K562 (cell line): ENCODE measurements at regions not wholly inside any gene's neighbourhood (a gene's known extent, or its start where the extent isn't known, plus 50 kb on each side); places are given as distances from the start of the nearest gene placed in this dataset.

ENCODE experiments used
- CBX3 ChIP-seq, 2 experiments: IDR thresholded peaks; 1 replicate in 1 of 2; 2 replicates in 1 of 2; pipeline ENCODE4 v1.6.1; 2012; ENCODE audit warnings: inconsistent platforms in 2 of 2, low read length in 2 of 2, borderline replicate concordance in 1 of 2, control low read depth in 1 of 2
- CTCF ChIP-seq, 3 experiments: IDR thresholded peaks in 2 of 3; conservative IDR thresholded peaks in 1 of 3; 2 replicates each; pipeline ENCODE4 v1.5.1; 2011 to 2012; ENCODE audit warnings: low read length in 3 of 3, mild to moderate bottlenecking in 3 of 3, control low read depth in 2 of 3, improper control_type of control experiment in 1 of 3, inconsistent platforms in 1 of 3, low read depth in 1 of 3, mixed read lengths in 1 of 3, moderate library complexity in 1 of 3; ENCODE audit not compliant: insufficient read depth in 2 of 3
- GATAD2A ChIP-seq: fragments of 450-650 bp; IDR thresholded peaks from 2 replicates; pipeline ENCODE4 v1.6.1; 2017
- HIVEP1 ChIP-seq: fragments of 250-450 bp; sonication (Bioruptor Pico); IDR thresholded peaks from 2 replicates; pipeline ENCODE4 v1.4.0; 2020; ENCODE audit warnings: mild to moderate bottlenecking
- MXI1 ChIP-seq: IDR thresholded peaks from 2 replicates; pipeline ENCODE4 v1.6.1; 2011; ENCODE audit warnings: low read depth, mild to moderate bottlenecking, improper control_type of control experiment, low read length
- NRF1 ChIP-seq, 2 experiments: fragments of 450-650 bp; IDR thresholded peaks in 1 of 2; conservative IDR thresholded peaks in 1 of 2; 2 replicates each; pipeline ENCODE4 v1.6.1; 2014; ENCODE audit warnings: mild to moderate bottlenecking in 2 of 2
- POLR2A ChIP-seq: fragments of 450-650 bp; conservative IDR thresholded peaks from 2 replicates; pipeline ENCODE4 v1.6.1; 2016
- SMARCB1 ChIP-seq: IDR thresholded peaks from 2 replicates; pipeline ENCODE4 v1.6.1; 2011; ENCODE audit warnings: improper control_type of control experiment, low read depth; ENCODE audit not compliant: insufficient read length
- ZFX ChIP-seq: sonication (generic); formaldehyde crosslinking; IDR thresholded peaks from 2 replicates; pipeline ENCODE4 v1.8.0; 2022; ENCODE audit warnings: mild to moderate bottlenecking, missing genetic modification reagents, moderate library complexity

DNA sequence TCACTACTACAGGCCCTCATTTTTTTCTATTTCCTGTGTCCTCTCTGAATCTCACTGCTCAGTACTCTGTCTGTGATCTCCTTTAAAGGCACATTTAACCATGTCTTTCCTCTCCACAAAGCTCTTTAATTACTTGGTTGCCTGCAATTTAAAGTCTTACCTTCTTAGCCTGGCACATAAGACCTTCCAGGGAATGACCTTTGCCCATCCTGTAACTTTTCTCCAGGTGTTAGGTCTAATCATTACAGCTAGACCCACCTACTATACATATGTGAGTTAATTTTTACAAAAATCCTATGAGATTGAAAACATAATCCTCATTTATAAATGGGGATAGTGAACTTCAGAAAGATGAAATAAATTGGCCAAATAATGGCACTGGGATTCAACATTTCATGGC is 244.1 kb upstream of the RHOBTB1 start:
- TF ChIP-seq CBX3 (IDR thresholded peaks at IDR 0.05; ENCODE audit: borderline replicate concordance in 1 of 2, low read length in 2 of 2) (no peak), NRF1 (conservative IDR thresholded peaks at IDR 0.05 in 1 of 2, IDR thresholded peaks at IDR 0.05 in 1 of 2) (no peak), CTCF (IDR thresholded peaks at IDR 0.05 in 2 of 3, conservative IDR thresholded peaks at IDR 0.05 in 1 of 3; ENCODE audit: insufficient read depth in 2 of 3, low read depth in 1 of 3, low read length in 3 of 3) (no peak), HIVEP1 (CRISPR knock-in tag) (no peak), SMARCB1 (no peak), GATAD2A (no peak), MXI1 (no peak), POLR2A (no peak), ZFX (no peak)
